NOMO-1 treated with dmso at 0.1 percent for 144 hours (cell line): ENCODE measurements at regions not wholly inside any gene's neighbourhood (a gene's known extent, or its start where the extent isn't known, plus 50 kb on each side); places are given as distances from the start of the nearest gene placed in this dataset.
"Not testable (repeated sequence)": the region's sequence is repeated elsewhere in the genome, so short reads cannot be mapped to it uniquely, and the experiment has no call there.

Source experiments
- DNase-seq: peaks from one replicate; lab custom pipeline; 2025; ENCODE audit not compliant: unreplicated experiment; lab: John Stamatoyannopoulos, UW

GRCh38 chr4:66339007-66339406 lies 668.7 kb upstream of the EPHA5 start:
- DNase-seq, result no peak

DNA sequence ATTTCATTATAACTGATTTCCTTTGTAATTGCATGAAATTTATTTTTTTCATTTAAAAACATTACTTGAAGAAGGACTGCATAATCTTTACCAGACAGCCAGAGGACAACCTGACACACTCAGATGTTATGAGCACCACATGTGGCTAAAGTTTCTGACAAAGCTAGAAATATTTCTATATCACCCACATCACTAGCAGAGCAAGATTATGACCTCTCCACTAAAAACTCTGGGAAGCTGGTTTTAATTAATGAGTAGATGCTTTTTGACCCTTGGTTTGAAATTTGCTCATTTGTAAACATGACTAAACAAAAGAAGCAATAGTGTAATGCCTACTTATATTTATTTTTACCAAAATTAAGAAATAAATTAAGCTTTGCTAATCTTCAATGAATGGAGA lies 661.5 kb upstream of the EPHA5 start:
- DNase-seq, result no peak

DNA sequence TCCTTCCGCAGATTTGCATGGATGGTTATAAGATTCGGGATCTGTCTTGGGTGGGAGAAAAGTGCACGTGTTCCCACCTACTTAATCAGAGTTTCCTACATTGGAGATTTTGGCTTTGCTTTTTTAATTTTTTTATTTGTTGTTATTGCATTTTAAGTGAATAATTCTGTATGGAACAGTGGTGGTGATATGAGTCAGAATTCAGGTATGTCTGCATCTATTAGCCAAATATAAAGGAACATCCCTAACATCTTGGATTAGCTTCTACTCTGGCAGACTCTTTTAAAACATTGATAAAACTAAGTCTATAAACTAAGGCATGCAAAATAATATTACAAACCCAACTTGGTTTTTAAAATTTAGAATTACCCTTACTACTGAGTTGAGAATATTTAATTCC lies 659.8 kb upstream of the EPHA5 start:
- no peak for DNase-seq

DNA sequence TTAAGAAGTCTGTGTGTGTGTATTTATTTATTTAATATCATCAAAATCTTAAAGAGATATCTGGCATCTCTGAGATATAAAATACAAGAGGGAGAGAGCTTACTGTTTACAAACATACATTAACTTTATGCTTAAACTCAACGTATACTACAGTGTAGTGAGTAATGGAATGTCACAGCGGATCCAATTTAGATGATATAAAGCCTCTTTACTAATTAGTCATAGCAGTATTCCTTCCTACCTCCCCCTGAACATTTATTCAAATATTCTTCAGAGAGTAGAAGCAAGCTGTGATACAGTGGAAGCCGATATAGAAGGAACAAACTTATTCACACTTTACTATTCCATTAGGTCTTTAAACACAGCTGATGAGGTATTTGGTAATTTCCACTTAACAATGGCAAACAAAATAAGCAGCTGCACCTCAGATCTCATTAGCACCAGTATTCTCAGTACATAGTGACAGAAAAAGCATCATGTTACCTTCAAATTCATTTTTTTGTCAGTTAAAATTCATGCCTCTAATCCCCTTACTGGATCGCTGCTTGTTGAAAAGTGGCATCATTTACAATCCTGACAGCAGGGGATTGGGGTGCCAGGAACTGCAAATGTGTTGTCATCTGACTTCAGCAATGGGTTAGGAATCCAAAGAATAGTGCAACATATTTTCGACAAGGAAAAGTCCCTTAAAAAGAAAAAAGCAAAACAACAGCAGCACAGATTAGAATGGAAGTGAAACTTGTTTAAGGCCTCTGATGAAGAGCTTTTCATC lies 658.7 kb upstream of the EPHA5 start:
- no peak for DNase-seq

DNA sequence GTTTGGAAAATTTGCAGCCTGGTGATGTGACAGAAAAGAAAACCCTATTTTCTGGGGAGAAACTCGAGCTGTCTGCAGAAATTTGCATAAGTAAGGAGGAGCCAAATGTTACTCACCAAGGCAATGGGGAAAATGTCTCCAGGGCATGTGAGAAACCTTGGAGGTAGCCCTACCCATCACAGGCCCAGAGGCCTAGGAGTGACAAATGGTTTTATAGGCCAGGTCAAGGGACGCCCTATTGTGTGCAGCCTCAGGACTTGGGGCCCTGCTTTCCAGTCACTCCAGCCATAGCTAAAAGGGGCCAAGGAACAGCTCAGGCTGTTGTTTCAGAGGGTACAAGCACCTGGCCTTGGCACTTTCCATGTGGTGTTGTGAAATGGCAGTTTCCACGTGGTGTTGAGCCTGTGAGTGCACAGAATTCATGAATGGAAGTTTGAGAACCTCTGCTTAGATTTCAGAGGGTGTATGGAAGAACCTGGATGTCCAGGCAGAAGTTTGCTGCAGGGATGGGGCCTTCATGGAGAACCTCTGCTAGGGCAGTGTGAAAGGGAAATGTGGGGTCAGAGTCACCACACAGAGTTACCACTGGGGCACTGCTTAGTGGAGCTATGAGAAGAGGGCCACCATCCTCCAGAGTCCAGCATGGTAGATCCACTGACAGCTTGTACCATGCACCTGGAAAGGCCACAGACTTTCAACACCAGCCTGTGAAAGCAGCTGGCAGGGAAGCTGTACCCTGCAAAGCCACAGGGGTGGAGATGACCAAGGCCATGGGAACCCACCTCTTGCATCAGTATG lies 637.6 kb upstream of the EPHA5 start:
- no peak for DNase-seq

DNA sequence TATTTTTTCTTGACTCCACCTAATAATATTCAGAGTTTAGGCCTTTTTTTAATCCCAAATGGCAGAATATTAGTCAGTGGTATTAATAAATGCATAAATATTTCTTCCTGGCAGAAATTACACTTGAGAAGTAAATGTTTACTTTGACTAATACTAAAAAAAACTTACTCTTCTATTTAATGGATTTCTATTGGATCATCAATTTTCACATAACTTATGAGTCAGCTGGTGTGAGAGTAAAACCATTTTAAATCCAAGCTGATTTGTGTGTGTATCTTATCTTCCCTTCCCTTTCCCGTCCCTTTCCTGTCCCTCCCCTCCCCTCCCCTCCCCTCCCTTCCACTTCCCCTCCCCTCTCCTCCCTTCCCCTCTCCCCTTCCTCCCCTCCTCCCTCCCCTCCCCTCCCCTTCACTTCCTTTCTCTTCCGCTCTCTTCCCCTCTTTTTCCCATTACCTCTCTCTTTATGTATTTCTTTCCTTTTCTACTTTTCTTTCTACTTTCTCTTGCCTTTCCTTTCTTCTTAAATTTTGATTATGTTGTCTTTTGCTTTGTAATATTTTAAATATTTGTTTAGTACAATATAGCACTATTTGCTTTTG lies 630.1 kb upstream of the EPHA5 start:
- no peak for DNase-seq

GRCh38 chr4:66298569-66298968 lies 628.3 kb upstream of the EPHA5 start:
- no peak for DNase-seq

DNA sequence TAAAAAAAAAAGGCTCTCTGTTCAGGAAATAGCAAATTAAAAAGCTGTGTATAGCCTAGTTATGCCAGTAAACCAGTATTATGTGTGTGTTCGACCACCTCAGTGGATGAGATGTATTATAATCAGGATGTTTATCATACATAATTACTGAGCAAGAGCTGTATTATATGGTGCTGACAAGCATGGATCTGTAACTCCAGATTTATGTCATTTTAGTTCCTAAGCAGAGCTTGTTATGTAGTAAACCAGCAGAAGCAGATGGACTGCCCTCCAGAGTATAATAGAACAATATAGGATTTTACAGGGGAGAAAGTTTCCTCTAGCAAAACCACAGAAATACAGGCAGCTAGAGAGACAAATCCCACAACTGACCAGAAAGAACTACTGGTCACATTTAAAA lies 627.4 kb upstream of the EPHA5 start:
- no peak for DNase-seq

DNA sequence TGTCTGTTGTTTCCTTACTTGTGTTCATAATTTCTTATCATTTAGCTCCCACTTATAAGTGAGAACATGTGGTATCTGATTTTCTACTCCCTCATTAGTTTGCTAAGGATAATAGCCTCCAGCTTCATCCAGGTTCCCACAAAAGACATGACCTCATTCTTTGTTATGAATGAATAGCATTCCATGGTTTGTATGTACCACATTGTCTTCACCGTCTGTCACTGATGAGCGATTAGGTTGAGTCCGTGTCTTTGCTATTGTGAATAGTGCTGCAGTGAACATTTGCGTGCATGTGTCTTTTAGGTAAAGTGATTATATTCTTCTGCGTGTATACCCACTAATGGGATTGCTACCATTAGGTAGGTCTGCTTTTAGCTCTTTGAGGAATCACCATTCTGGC lies 624.3 kb upstream of the EPHA5 start:
- DNase-seq, result no peak

- DNase-seq, result no peak
These were observed 614.7 kb upstream of the EPHA5 start for GRCh38 chr4:66284991-66285451.

- DNase-seq, result no peak
These were observed 608.8 kb upstream of the EPHA5 start for GRCh38 chr4:66279084-66279483.

DNA sequence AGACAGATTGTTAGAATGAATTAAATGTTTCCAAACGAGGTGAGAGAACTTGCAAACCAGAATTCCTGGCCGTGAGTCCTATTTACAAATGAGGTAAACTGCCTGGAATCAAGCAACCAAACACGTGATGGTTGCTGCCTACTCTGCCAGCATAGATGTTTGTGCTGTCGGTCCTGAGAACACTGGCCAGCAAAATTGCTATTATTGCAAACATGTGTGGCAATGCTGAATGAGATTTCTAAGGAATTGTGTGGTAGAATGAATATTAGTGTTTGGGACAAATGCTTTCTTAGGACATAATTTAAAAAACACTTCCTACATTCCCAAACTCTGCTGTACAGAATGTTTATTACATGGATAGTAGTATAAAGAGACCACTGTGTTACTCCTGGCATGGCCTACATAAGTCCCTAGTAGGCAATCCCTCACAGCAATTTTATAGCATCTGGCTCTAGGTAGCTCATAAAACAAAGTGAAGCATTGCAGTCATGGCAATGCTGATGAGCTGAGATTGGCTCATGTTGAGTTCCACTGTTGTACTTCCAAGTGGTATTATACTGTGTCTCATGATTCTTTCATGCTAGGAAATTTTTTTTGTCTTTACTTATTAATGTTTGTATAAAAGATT lies 605.2 kb upstream of the EPHA5 start:
- no peak for DNase-seq

DNA sequence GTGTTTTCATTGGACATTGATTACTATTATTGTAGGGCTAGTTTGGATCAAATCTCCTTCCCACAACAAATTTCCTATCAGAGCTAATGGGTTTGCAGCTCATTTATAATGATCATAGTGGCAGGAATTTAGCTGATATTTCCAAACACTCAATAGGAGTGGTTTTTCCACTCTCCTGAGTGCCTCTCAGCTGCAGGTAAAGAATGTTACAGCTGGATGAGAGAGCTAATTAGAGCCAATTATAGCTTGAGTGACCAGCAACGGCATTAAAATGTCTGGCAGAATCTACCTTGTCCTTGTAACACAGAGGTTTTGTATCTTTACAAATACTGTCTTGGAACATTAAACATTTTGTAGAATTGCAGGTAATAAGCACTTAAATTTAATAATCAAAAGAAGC lies 602.8 kb upstream of the EPHA5 start:
- no peak for DNase-seq

DNA sequence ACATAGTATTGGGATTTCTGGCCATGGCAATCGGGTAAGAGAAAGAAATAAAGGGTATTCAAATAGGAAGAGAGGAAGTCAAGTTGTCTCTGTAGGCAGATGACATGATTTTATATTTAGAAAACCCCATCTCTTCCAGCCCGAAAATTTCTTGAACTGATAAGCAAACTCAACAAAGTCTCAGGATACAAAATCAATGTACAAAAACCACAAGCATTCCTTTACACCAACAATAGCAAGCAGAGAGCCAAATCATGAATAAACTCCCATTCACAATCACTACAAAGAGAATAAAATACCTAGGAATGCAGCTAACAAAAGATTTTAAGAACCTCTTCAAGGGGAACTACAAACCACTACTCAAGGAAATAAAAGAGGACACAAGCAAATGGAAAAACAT lies 600.1 kb upstream of the EPHA5 start:
- not testable (repeated sequence) for DNase-seq

GRCh38 chr4:66266554-66266953 lies 596.3 kb upstream of the EPHA5 start:
- DNase-seq, result not testable (repeated sequence)

GRCh38 chr4:66266035-66266434 lies 595.7 kb upstream of the EPHA5 start:
- no peak for DNase-seq

- DNase-seq, result no peak
These were observed 582.0 kb upstream of the EPHA5 start for GRCh38 chr4:66252291-66252690.

- DNase-seq, result no peak
These were observed 576.4 kb upstream of the EPHA5 start for GRCh38 chr4:66246643-66247042.

DNA sequence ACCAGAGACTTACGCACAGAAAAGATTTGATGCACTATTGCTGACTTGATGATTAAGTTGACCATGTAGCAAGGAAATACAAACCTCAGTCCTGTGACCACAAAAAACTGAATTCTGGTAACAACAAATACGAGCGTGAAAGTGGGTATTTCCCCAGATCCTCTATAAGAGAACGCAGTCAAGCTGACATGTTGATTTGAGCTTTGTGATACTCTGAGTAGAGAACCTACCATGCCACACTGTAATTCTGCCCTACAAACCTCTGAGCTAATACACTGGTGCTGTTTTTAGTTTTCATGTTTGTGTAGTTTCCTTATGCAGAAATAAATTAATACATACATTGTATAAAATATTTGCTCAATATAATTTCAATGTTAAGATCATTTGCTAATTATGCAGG lies 565.6 kb upstream of the EPHA5 start:
- DNase-seq, result no peak

- DNase-seq, result no peak
These were observed 559.6 kb upstream of the EPHA5 start for GRCh38 chr4:66229885-66230284.

DNA sequence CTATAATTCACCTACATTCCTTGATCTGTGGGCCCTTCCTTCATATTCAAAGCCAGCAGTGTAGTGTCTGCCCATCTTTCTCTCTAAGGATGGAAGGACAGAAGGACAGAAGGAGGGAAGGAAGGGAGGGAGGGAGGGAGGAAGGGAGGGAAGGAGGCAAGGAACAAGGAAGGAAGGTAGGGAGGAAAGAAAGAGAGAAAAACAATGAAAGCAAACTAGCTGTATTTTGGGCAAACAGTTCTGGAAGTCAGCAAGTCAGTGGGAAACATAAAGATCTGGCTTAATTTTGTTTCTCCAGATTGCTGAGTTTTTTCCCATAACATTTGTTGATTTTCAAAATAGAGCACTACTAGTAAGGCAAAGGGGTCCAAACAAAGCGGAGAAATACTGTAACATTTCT lies 555.2 kb upstream of the EPHA5 start:
- DNase-seq, result no peak
